ENCODE measurements at regions not wholly inside any gene's neighbourhood (a gene's known extent, or its start where the extent isn't known, plus 50 kb on each side); places are given as distances from the start of the nearest gene placed in this dataset.
"Not testable (repeated sequence)": the region's sequence is repeated elsewhere in the genome, so short reads cannot be mapped to it uniquely, and the experiment has no call there.

- DNase-seq (ENCODE audit: low read depth in 2 of 2), result not testable (repeated sequence)
Observed at GRCh38 chr1:83251687-83252086, 747.2 kb downstream of the TTLL7 start.

- DNase-seq (ENCODE audit: low read depth in 2 of 2), result not testable (repeated sequence)
Observed at GRCh38 chr1:83246780-83247179, 752.2 kb downstream of the TTLL7 start.

GRCh38 chr1:83244832-83245231 lies 754.1 kb downstream of the TTLL7 start:
- DNase-seq (ENCODE audit: low read depth in 2 of 2), result not testable (repeated sequence)

GRCh38 chr1:83239568-83239967 lies 759.4 kb downstream of the TTLL7 start:
- DNase-seq (ENCODE audit: low read depth in 2 of 2), result not testable (repeated sequence)

- DNase-seq (ENCODE audit: low read depth in 2 of 2), result not testable (repeated sequence)
Observed at GRCh38 chr1:83238654-83239053, 760.3 kb downstream of the TTLL7 start.

- not testable (repeated sequence) for DNase-seq (ENCODE audit: low read depth in 2 of 2)
Observed at GRCh38 chr1:83219788-83220187, 779.1 kb downstream of the TTLL7 start.

- not testable (repeated sequence) for DNase-seq (ENCODE audit: low read depth in 2 of 2)
Observed at GRCh38 chr1:83218036-83218716, 780.8 kb downstream of the TTLL7 start.

GRCh38 chr1:83214317-83214716 lies 784.6 kb downstream of the TTLL7 start:
- not testable (repeated sequence) for DNase-seq (ENCODE audit: low read depth in 2 of 2)

- not testable (repeated sequence) for DNase-seq (ENCODE audit: low read depth in 2 of 2)
Observed at GRCh38 chr1:83213648-83214047, 785.3 kb downstream of the TTLL7 start.

- not testable (repeated sequence) for DNase-seq (ENCODE audit: low read depth in 2 of 2)
Observed at GRCh38 chr1:83212033-83212432, 786.9 kb downstream of the TTLL7 start.

- not testable (repeated sequence) for DNase-seq (ENCODE audit: low read depth in 2 of 2)
Observed at GRCh38 chr1:83208540-83208939, 790.4 kb downstream of the TTLL7 start.

GRCh38 chr1:83194610-83195009 lies 804.3 kb downstream of the TTLL7 start:
- DNase-seq (ENCODE audit: low read depth in 2 of 2), result not testable (repeated sequence)

- DNase-seq (ENCODE audit: low read depth in 2 of 2), result not testable (repeated sequence)
Observed at GRCh38 chr1:83182033-83182728, 816.8 kb downstream of the TTLL7 start.

GRCh38 chr1:83180621-83181020 lies 818.3 kb downstream of the TTLL7 start:
- DNase-seq (ENCODE audit: low read depth in 2 of 2), result not testable (repeated sequence)

- DNase-seq (ENCODE audit: low read depth in 2 of 2), result not testable (repeated sequence)
Observed at GRCh38 chr1:83167634-83168033, 831.3 kb downstream of the TTLL7 start.

GRCh38 chr1:83163879-83164475 lies 835.0 kb downstream of the TTLL7 start:
- DNase-seq (ENCODE audit: low read depth in 2 of 2), result not testable (repeated sequence)

- not testable (repeated sequence) for DNase-seq (ENCODE audit: low read depth in 2 of 2)
Observed at GRCh38 chr1:83158924-83159323, 840.0 kb downstream of the TTLL7 start.

GRCh38 chr1:83154306-83154705 lies 844.6 kb downstream of the TTLL7 start:
- not testable (repeated sequence) for DNase-seq (ENCODE audit: low read depth in 2 of 2)

GRCh38 chr1:83151167-83151898 lies 847.6 kb downstream of the TTLL7 start:
- peak; percentile 28 to 66 for DNase-seq (ENCODE audit: low read depth in 2 of 2)

- peak in 1 of 2 donors; percentile 14 for DNase-seq (ENCODE audit: low read depth in 2 of 2)
Observed at GRCh38 chr1:83150479-83150878, 848.5 kb downstream of the TTLL7 start.

- DNase-seq (ENCODE audit: low read depth in 2 of 2), result not testable (repeated sequence)
Observed at GRCh38 chr1:83145820-83146219, 853.1 kb downstream of the TTLL7 start.

GRCh38 chr1:83142802-83143201 lies 856.1 kb downstream of the TTLL7 start:
- DNase-seq (ENCODE audit: low read depth in 2 of 2), result not testable (repeated sequence)

All from lung microvascular endothelial cell (primary cell).